ENCODE measurements at regions not wholly inside any gene's neighbourhood (a gene's known extent, or its start where the extent isn't known, plus 50 kb on each side); places are given as distances from the start of the nearest gene placed in this dataset.

GRCh38 chr14:51518711-51519110 is 133.0 kb upstream of the FRMD6 start:
- no peak for DNase-seq

GRCh38 chr14:51520087-51520486 is 131.6 kb upstream of the FRMD6 start:
- DNase-seq = no peak

- no peak for DNase-seq
These were observed 129.9 kb upstream of the FRMD6 start for GRCh38 chr14:51521764-51522163.

- DNase-seq = no peak
These were observed 128.5 kb upstream of the FRMD6 start for GRCh38 chr14:51523243-51523642.

- no peak for DNase-seq
These were observed 126.0 kb upstream of the FRMD6 start for GRCh38 chr14:51525739-51526138.

- DNase-seq = no peak
These were observed 124.6 kb upstream of the FRMD6 start for GRCh38 chr14:51527073-51527472.

GRCh38 chr14:51529736-51530135 is 122.0 kb upstream of the FRMD6 start:
- DNase-seq = no peak

- DNase-seq = no peak
These were observed 118.5 kb upstream of the FRMD6 start for GRCh38 chr14:51533160-51533559.

GRCh38 chr14:51533872-51534553 is 117.7 kb upstream of the FRMD6 start:
- no peak for DNase-seq

GRCh38 chr14:51534610-51535011 is 117.1 kb upstream of the FRMD6 start:
- DNase-seq = peak; percentile 98

- DNase-seq = no peak
These were observed 116.2 kb upstream of the FRMD6 start for GRCh38 chr14:51535443-51536044.

GRCh38 chr14:51538973-51539372 is 112.7 kb upstream of the FRMD6 start:
- no peak for DNase-seq

GRCh38 chr14:51539571-51540037 is 112.1 kb upstream of the FRMD6 start:
- peak; percentile 94 for DNase-seq

GRCh38 chr14:51540364-51540763 is 111.3 kb upstream of the FRMD6 start:
- DNase-seq = no peak

- DNase-seq = no peak
These were observed 107.2 kb upstream of the FRMD6 start for GRCh38 chr14:51544471-51544870.

- no peak for DNase-seq
These were observed 106.8 kb upstream of the FRMD6 start for GRCh38 chr14:51544901-51545300.

GRCh38 chr14:51545396-51545795 is 106.3 kb upstream of the FRMD6 start:
- no peak for DNase-seq

- DNase-seq = no peak
These were observed 105.6 kb upstream of the FRMD6 start for GRCh38 chr14:51546099-51546498.

- no peak for DNase-seq
These were observed 105.0 kb upstream of the FRMD6 start for GRCh38 chr14:51546603-51547258.

- DNase-seq = peak; percentile 83
These were observed 104.5 kb upstream of the FRMD6 start for GRCh38 chr14:51547260-51547659.

GRCh38 chr14:51547701-51548100 is 104.0 kb upstream of the FRMD6 start:
- no peak for DNase-seq

- no peak for DNase-seq
These were observed 103.5 kb upstream of the FRMD6 start for GRCh38 chr14:51548187-51548586.

GRCh38 chr14:51550636-51551035 is 101.1 kb upstream of the FRMD6 start:
- DNase-seq = no peak

GRCh38 chr14:51552275-51552674 is 99.4 kb upstream of the FRMD6 start:
- DNase-seq = no peak

Data from islet precursor cell (in vitro differentiated cells).